Right lobe of liver (tissue), 6 donors: ENCODE measurements at regions not wholly inside any gene's neighbourhood (a gene's known extent, or its start where the extent isn't known, plus 50 kb on each side); places are given as distances from the start of the nearest gene placed in this dataset.

ENCODE experiments used
- ATAC-seq, 4 donors: fragments of 200-7000 bp; cut with Tn5 transposase; one replicate each; pipeline ENCODE4 v1.9.1; 2020; ENCODE audit warnings: mild to moderate bottlenecking in 4 of 4, moderate library complexity in 4 of 4
- DNase-seq, 3 donors: peaks; one replicate each; pipeline ENCODE4 v3.0.0-alpha.2; 2020
- H3K27ac ChIP-seq, 3 donors: fragments of 200-600 bp; one replicate each; pipeline ENCODE4 v1.8.0; 2022
- H3K27me3 ChIP-seq, 2 donors: fragments of 200-600 bp; one replicate each; pipeline ENCODE4 v1.8.0; 2022
- H3K36me3 ChIP-seq, 4 donors: fragments of 200-600 bp; sonication (generic) in 1 of 4; one replicate each; pipeline versions ENCODE4 v1.5.1 to v1.8.0; 2017 to 2022; ENCODE audit warnings: control low read depth in 1 of 4
- H3K4me1 ChIP-seq, 4 donors: fragments of 200-600 bp; sonication (generic) in 1 of 4; one replicate each; pipeline versions ENCODE4 v1.5.1 to v1.8.0; 2017 to 2022; ENCODE audit warnings: control low read depth in 1 of 4
- H3K4me3 ChIP-seq, 3 donors: fragments of 200-600 bp; one replicate each; pipeline ENCODE4 v1.8.0; 2022
- H3K9me3 ChIP-seq, 4 donors: fragments of 200-600 bp; sonication (generic) in 1 of 4; one replicate each; pipeline versions ENCODE4 v1.5.1 to v1.8.0; 2017 to 2022; ENCODE audit warnings: control low read depth in 1 of 4
- POLR2A ChIP-seq: fragments of 450-650 bp; IDR thresholded peaks from one replicate; pipeline ENCODE4 v1.6.1; 2017; ENCODE audit warnings: antibody characterized with exemption, mild to moderate bottlenecking
- WGBS: methylation state at CpG from one replicate; pipeline ENCODE4 v1.1.6; 2018; ENCODE audit warnings: low coverage, low lambda C conversion rate; ENCODE audit not compliant: insufficient coverage; ENCODE audit errors: missing lambda C conversion rate; 5-methylcytosine and 5-hydroxymethylcytosine counted together
- intact Hi-C, 2 donors: fragments of 100-400 bp; cut with DNase I; formaldehyde crosslinking; loops; one replicate each; pipeline versions ENCODE4 v1.11.2 to v1.14.1; 2022
- TF ChIP-seq, protein P1 (sequence below), 4 donors: fragments of 200-600 bp in 3 of 4; fragments of 450-650 bp in 1 of 4; IDR thresholded peaks; one replicate each; pipeline versions ENCODE4 v1.5.1 to v1.8.0; 2016 to 2022; ENCODE audit warnings: antibody characterized with exemption in 4 of 4, mild to moderate bottlenecking in 2 of 4
- donor health status: DM: no; HTN: yes; CAD: no.
- donor health status: DM: no; HTN: no; CAD: no.
- donor health status: DM: no; HTN: no; CAD: no.
- donor health status: DM: no; HTN: yes; CAD: no.
- donor health status: DM: no; HTN: yes; CAD: no.

DNA sequence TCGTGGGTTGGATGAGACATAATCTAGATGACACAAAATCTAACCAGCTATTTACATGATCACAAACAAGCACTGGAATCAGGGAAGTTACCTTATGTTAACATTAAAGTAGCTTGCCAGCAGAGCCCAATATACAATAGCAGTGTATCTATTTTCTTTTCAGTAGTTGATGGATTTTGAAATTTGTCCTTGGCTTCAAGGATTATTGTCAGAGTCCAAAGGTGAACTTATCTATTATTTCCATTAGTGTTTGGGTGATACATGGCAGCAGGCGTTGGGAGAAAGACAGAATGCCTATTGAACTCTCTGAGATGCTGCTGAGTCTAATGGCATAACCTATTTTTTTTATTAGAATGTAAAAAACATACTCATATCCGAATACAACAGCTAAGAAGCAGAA is 223.2 kb upstream of the ACTBL2 start:
- Histone ChIP-seq H3K9me3 (no peaks in the 10 kb centered on the region), H3K4me1 (no peaks in the 10 kb centered on the region), H3K27ac (no peak overlapping the region), H3K27me3 (no peaks in the 10 kb centered on the region), H3K36me3 (no peaks in the 10 kb centered on the region), H3K4me3 (no peak overlapping the region)
- no peak for DNase-seq
- peak in 2 of 4 donors; percentile 22 to 23 for ATAC-seq
- intact Hi-C loops, result no loop called here
- TF ChIP-seq, protein P1, sequence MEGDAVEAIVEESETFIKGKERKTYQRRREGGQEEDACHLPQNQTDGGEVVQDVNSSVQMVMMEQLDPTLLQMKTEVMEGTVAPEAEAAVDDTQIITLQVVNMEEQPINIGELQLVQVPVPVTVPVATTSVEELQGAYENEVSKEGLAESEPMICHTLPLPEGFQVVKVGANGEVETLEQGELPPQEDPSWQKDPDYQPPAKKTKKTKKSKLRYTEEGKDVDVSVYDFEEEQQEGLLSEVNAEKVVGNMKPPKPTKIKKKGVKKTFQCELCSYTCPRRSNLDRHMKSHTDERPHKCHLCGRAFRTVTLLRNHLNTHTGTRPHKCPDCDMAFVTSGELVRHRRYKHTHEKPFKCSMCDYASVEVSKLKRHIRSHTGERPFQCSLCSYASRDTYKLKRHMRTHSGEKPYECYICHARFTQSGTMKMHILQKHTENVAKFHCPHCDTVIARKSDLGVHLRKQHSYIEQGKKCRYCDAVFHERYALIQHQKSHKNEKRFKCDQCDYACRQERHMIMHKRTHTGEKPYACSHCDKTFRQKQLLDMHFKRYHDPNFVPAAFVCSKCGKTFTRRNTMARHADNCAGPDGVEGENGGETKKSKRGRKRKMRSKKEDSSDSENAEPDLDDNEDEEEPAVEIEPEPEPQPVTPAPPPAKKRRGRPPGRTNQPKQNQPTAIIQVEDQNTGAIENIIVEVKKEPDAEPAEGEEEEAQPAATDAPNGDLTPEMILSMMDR (IDR thresholded peaks at IDR 0.05), result no peak
- no peak for TF ChIP-seq POLR2A
- 31% methylated on average over 3 of the region's 3 CpGs for WGBS

DNA sequence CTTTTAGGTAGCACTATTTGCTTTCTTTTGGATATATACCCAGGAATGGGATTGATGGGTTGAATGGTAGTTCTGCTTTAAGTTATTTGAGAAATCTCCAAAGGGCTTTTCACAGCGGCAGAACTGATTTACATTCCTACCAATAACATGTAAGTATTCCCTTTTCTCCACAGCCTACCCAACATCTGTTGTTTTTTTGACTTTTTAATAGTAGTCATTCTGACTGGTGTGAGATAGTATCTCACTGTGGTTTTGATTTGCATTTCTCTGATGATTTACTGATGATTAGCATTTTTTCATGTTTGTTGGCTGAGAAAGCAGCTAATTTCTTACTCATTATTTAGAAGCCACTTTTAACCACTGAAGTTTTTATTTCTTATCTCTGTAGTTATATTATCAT is 221.1 kb upstream of the ACTBL2 start:
- Histone ChIP-seq H3K9me3 (no peaks in the 10 kb centered on the region), H3K27me3 (no peaks in the 10 kb centered on the region), H3K4me3 (no peak overlapping the region), H3K4me1 (no peaks in the 10 kb centered on the region), H3K36me3 (no peaks in the 10 kb centered on the region), H3K27ac (no peak overlapping the region)
- ATAC-seq, result no peak
- DNase-seq, result no peak
- TF ChIP-seq, protein P1 (IDR thresholded peaks at IDR 0.05), result no peak
- no peak for TF ChIP-seq POLR2A
- intact Hi-C loops, result no loop called here
- WGBS, result no CpG with 5 or more reads among the region's 1 CpG

DNA sequence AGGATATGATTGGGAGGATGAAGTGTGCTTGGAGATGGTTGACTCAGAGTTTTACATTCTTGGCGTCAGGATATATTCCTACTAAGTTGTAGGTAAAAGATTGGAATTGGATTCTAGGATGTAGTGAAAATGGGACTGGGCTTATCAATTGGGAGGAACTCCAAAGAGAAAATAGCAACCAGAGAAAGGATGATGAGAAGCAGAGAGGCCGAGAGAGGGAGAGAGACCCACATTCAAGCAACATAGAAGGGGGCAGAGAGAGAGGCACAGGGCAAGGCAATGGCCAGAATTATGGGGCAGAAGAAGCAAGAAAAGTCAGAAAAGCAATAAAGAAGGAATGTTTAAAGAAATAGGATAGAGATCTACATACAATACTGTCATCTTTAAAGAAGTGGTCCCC is 217.9 kb upstream of the ACTBL2 start:
- ATAC-seq, result no peak
- H3K27me3 ChIP-seq, result no peaks in the 10 kb centered on the region
- intact Hi-C loops, result no loop called here
- no peaks in the 10 kb centered on the region for H3K36me3 ChIP-seq
- H3K4me3 ChIP-seq, result no peak overlapping the region
- peaks cover 0 to 18% (median 8%) of the 10 kb centered on the region in 4 donors for H3K4me1 ChIP-seq
- TF ChIP-seq, protein P1 (IDR thresholded peaks at IDR 0.05), result no peak
- no peak for TF ChIP-seq POLR2A
- WGBS, result 88% methylated on average over 2 of the region's 2 CpGs
- no peak for DNase-seq
- no peaks in the 10 kb centered on the region for H3K9me3 ChIP-seq
- H3K27ac ChIP-seq, result no peak overlapping the region

DNA sequence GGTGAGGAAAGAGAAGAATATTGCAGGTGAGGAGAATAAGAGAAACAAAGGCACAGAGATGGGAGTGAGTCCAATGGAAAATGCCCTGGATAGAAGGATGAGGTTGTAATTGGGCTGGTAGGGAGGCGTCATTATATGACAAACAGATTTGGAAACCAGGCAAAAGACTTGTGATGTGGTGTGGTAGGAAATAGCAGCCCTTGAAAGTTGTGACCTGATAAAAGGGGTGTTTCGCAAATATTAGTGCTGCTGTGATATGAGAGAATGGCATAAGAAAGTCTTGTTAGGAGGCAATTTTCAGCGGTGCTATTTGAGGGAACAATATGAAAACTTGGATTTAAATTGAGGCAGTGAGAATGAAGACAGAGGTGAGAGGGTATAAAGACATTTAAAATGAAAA is 217.5 kb upstream of the ACTBL2 start:
- Histone ChIP-seq H3K4me1 (peaks cover 0 to 20% (median 8%) of the 10 kb centered on the region in 4 donors), H3K9me3 (no peaks in the 10 kb centered on the region), H3K27me3 (no peaks in the 10 kb centered on the region), H3K27ac (no peak overlapping the region), H3K36me3 (no peaks in the 10 kb centered on the region), H3K4me3 (no peak overlapping the region)
- ATAC-seq (no peak), DNase-seq (no peak)
- TF ChIP-seq POLR2A, result no peak
- TF ChIP-seq, protein P1 (IDR thresholded peaks at IDR 0.05), result no peak
- intact Hi-C loops, result no loop called here
- 85% methylated on average over 3 of the region's 3 CpGs for WGBS

DNA sequence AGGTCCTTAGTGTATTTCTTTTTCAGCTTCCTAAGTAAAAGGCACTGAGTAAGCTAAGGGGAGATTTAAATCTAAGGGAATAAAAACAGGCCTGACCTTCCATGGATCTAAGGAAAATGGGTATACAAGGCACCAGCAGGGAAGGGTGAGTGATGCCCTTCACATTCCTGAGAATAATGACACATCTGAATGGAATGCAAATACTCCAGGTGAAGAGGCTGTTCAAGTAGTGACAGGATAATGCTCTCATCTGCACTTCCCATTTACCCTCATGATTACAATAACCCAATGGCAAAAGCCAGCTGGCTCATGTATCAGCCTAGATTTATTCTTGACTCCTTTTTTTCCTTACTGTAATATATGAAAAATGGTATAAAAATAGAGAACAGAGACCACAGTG is 216.2 kb upstream of the ACTBL2 start:
- Histone ChIP-seq H3K4me1 (peaks cover 0 to 30% (median 14%) of the 10 kb centered on the region in 4 donors), H3K27me3 (no peaks in the 10 kb centered on the region), H3K27ac (no peak overlapping the region), H3K4me3 (no peak overlapping the region), H3K9me3 (no peaks in the 10 kb centered on the region), H3K36me3 (no peaks in the 10 kb centered on the region)
- intact Hi-C loops, result no loop called here
- DNase-seq, result no peak
- no peak for ATAC-seq
- TF ChIP-seq POLR2A, result no peak
- TF ChIP-seq, protein P1 (IDR thresholded peaks at IDR 0.05), result no peak
